CD4-positive, alpha-beta T cell treated with Interleukin-4 for 4 hours (primary cell): ENCODE measurements at regions not wholly inside any gene's neighbourhood (a gene's known extent, or its start where the extent isn't known, plus 50 kb on each side); places are given as distances from the start of the nearest gene placed in this dataset.
"Not testable (repeated sequence)": the region's sequence is repeated elsewhere in the genome, so short reads cannot be mapped to it uniquely, and the experiment has no call there.

Experiments
- DNase-seq: peaks from one replicate; pipeline ENCODE4 v3.0.0-alpha.2; 2020

- no peak for DNase-seq
Measured at GRCh38 chr2:72078773-72079172, 68.9 kb downstream of the CYP26B1 start.

GRCh38 chr2:72077702-72078169 is 69.9 kb downstream of the CYP26B1 start:
- no peak for DNase-seq

GRCh38 chr2:72073373-72073772 is 74.3 kb downstream of the CYP26B1 start:
- DNase-seq = not testable (repeated sequence)

- not testable (repeated sequence) for DNase-seq
Measured at GRCh38 chr2:72064197-72064596, 83.5 kb downstream of the CYP26B1 start.

- DNase-seq = no peak
Measured at GRCh38 chr2:72062336-72062735, 85.3 kb downstream of the CYP26B1 start.

- no peak for DNase-seq
Measured at GRCh38 chr2:72057308-72057707, 90.4 kb downstream of the CYP26B1 start.

- no peak for DNase-seq
Measured at GRCh38 chr2:72051971-72052505, 95.6 kb downstream of the CYP26B1 start.

- no peak for DNase-seq
Measured at GRCh38 chr2:72051204-72051603, 96.5 kb downstream of the CYP26B1 start.

- no peak for DNase-seq
Measured at GRCh38 chr2:72050734-72051133, 96.9 kb downstream of the CYP26B1 start.

- DNase-seq = no peak
Measured at GRCh38 chr2:72048881-72049477, 98.7 kb downstream of the CYP26B1 start.

- DNase-seq = no peak
Measured at GRCh38 chr2:72043985-72044384, 103.7 kb downstream of the CYP26B1 start.

GRCh38 chr2:72041638-72042111 is 106.0 kb downstream of the CYP26B1 start:
- no peak for DNase-seq

- DNase-seq = no peak
Measured at GRCh38 chr2:72040629-72041571, 106.8 kb downstream of the CYP26B1 start.

- DNase-seq = no peak
Measured at GRCh38 chr2:72038524-72038923, 109.1 kb downstream of the CYP26B1 start.

GRCh38 chr2:72037261-72037666 is 110.4 kb downstream of the CYP26B1 start:
- no peak for DNase-seq

GRCh38 chr2:72036595-72036994 is 111.1 kb downstream of the CYP26B1 start:
- no peak for DNase-seq

GRCh38 chr2:72036173-72036545 is 111.5 kb downstream of the CYP26B1 start:
- no peak for DNase-seq

GRCh38 chr2:72035518-72036172 is 112.0 kb downstream of the CYP26B1 start:
- DNase-seq = no peak

- no peak for DNase-seq
Measured at GRCh38 chr2:72034353-72035095, 113.1 kb downstream of the CYP26B1 start.

GRCh38 chr2:72033636-72034035 is 114.0 kb downstream of the CYP26B1 start:
- no peak for DNase-seq

GRCh38 chr2:72032481-72033041 is 115.1 kb downstream of the CYP26B1 start:
- DNase-seq = no peak
